ENCODE measurements at regions not wholly inside any gene's neighbourhood (a gene's known extent, or its start where the extent isn't known, plus 50 kb on each side); places are given as distances from the start of the nearest gene placed in this dataset.
"Not testable (repeated sequence)": the region's sequence is repeated elsewhere in the genome, so short reads cannot be mapped to it uniquely, and the experiment has no call there.

GRCh38 chr4:12393631-12394262 is 965.1 kb upstream of the HS3ST1 start:
- DNase-seq (ENCODE audit: low read depth): peak; percentile 3
- TF ChIP-seq CTCF (conservative IDR thresholded peaks at IDR 0.05; ENCODE audit: low read depth, low read length): no peak
- H3K4me3 ChIP-seq (ENCODE audit: low read depth, low read length): no peak overlapping the region

GRCh38 chr4:12389604-12390003 is 960.9 kb upstream of the HS3ST1 start:
- no peak for TF ChIP-seq CTCF (conservative IDR thresholded peaks at IDR 0.05; ENCODE audit: low read depth, low read length)
- no peak for DNase-seq (ENCODE audit: low read depth)
- H3K4me3 ChIP-seq (ENCODE audit: low read depth, low read length): no peak overlapping the region

- no peak for TF ChIP-seq CTCF (conservative IDR thresholded peaks at IDR 0.05; ENCODE audit: low read depth, low read length)
- H3K4me3 ChIP-seq (ENCODE audit: low read depth, low read length): no peak overlapping the region
- no peak for DNase-seq (ENCODE audit: low read depth)
These were observed 953.9 kb upstream of the HS3ST1 start for GRCh38 chr4:12382567-12382966.

- no peak for TF ChIP-seq CTCF (conservative IDR thresholded peaks at IDR 0.05; ENCODE audit: low read depth, low read length)
- DNase-seq (ENCODE audit: low read depth): no peak
- no peak overlapping the region for H3K4me3 ChIP-seq (ENCODE audit: low read depth, low read length)
These were observed 950.5 kb upstream of the HS3ST1 start for GRCh38 chr4:12379191-12379590.

- H3K4me3 ChIP-seq (ENCODE audit: low read depth, low read length): no peak overlapping the region
- TF ChIP-seq CTCF (conservative IDR thresholded peaks at IDR 0.05; ENCODE audit: low read depth, low read length): no peak
These were observed 947.1 kb upstream of the HS3ST1 start for GRCh38 chr4:12375805-12376204.

GRCh38 chr4:12365869-12366268 is 937.2 kb upstream of the HS3ST1 start:
- not testable (repeated sequence) for H3K4me3 ChIP-seq (ENCODE audit: low read depth, low read length); DNase-seq (ENCODE audit: low read depth)

More at GRCh38 chr4:12375805-12376204, 947.1 kb upstream of the HS3ST1 start:
- DNase-seq (ENCODE audit: low read depth): no peak

- DNase-seq (ENCODE audit: low read depth): no peak
- no peak for TF ChIP-seq CTCF (conservative IDR thresholded peaks at IDR 0.05; ENCODE audit: low read depth, low read length)
- H3K4me3 ChIP-seq (ENCODE audit: low read depth, low read length): no peak overlapping the region
These were observed 931.7 kb upstream of the HS3ST1 start for GRCh38 chr4:12360391-12360790.
